HepG2 (cell line): ENCODE measurements at regions not wholly inside any gene's neighbourhood (a gene's known extent, or its start where the extent isn't known, plus 50 kb on each side); places are given as distances from the start of the nearest gene placed in this dataset.

Source experiments
- ATF2 ChIP-seq: sonication (generic); formaldehyde crosslinking; IDR thresholded peaks from 2 replicates; pipeline ENCODE4 v1.4.0; 2020; ENCODE audit warnings: missing genetic modification reagents
- EED ChIP-seq: sonication (generic); formaldehyde crosslinking; IDR thresholded peaks from 2 replicates; pipeline ENCODE4 v1.5.0; 2020; ENCODE audit warnings: mild to moderate bottlenecking, missing genetic modification reagents
- ISL2 ChIP-seq: sonication (generic); formaldehyde crosslinking; IDR thresholded peaks from 2 replicates; pipeline ENCODE4 v1.5.0; 2020; ENCODE audit warnings: missing genetic modification reagents
- MAF1 ChIP-seq: sonication (generic); formaldehyde crosslinking; IDR thresholded peaks from 2 replicates; pipeline ENCODE4 v1.5.0; 2020; ENCODE audit warnings: missing genetic modification reagents, borderline replicate concordance
- RERE ChIP-seq: IDR thresholded peaks from 2 replicates; pipeline ENCODE4 v1.6.1; 2016; ENCODE audit warnings: low read depth, missing genetic modification reagents, missing compliant biosample characterization
- TARDBP ChIP-seq: sonication (generic); formaldehyde crosslinking; IDR thresholded peaks from 2 replicates; pipeline ENCODE4 v1.8.0; 2022; ENCODE audit warnings: mild to moderate bottlenecking, missing genetic modification reagents
- ZBTB2 ChIP-seq: sonication (generic); formaldehyde crosslinking; IDR thresholded peaks from 2 replicates; pipeline ENCODE4 v1.8.0; 2022; ENCODE audit warnings: low read depth, missing genetic modification reagents
- ZBTB38 ChIP-seq: sonication (generic); formaldehyde crosslinking; IDR thresholded peaks from 2 replicates; pipeline ENCODE4 v1.5.1; 2020; ENCODE audit warnings: mild to moderate bottlenecking, missing genetic modification reagents
- ZFP36L2 ChIP-seq: sonication (generic); formaldehyde crosslinking; IDR thresholded peaks from 2 replicates; pipeline ENCODE4 v1.4.0; 2020; ENCODE audit warnings: missing genetic modification reagents
- ZNF280D ChIP-seq: sonication (generic); formaldehyde crosslinking; IDR thresholded peaks from 2 replicates; pipeline ENCODE4 v1.5.1; 2020; ENCODE audit warnings: mild to moderate bottlenecking, missing genetic modification reagents
- ZNF414 ChIP-seq: sonication (generic); formaldehyde crosslinking; IDR thresholded peaks from 2 replicates; pipeline ENCODE4 v1.5.0; 2020; ENCODE audit warnings: missing genetic modification reagents
- ZNF747 ChIP-seq: sonication (generic); formaldehyde crosslinking; IDR thresholded peaks from 2 replicates; pipeline ENCODE4 v1.8.1; 2023; ENCODE audit warnings: missing genetic modification reagents, mild to moderate bottlenecking, borderline replicate concordance
- ZNF770 ChIP-seq: sonication (generic); formaldehyde crosslinking; IDR thresholded peaks from 2 replicates; pipeline ENCODE4 v1.5.0; 2020; ENCODE audit warnings: mild to moderate bottlenecking, missing genetic modification reagents
- ZNF83 ChIP-seq: sonication (generic); formaldehyde crosslinking; IDR thresholded peaks from 2 replicates; pipeline ENCODE4 v1.4.0; 2020; ENCODE audit warnings: missing genetic modification reagents, mild to moderate bottlenecking, borderline replicate concordance

- peak; percentile 58; the same call in 1 of the 2 replicates for TF ChIP-seq ZNF280D (CRISPR knock-in tag)
- TF ChIP-seq MAF1 (CRISPR knock-in tag), result no peak
- TF ChIP-seq TARDBP (CRISPR knock-in tag), result no peak
- TF ChIP-seq ZBTB2, result no peak
- TF ChIP-seq RERE (CRISPR knock-in tag), result peak; percentile 34; the same call in 1 of the 2 replicates
- no peak for TF ChIP-seq ZNF83 (CRISPR knock-in tag)
- no peak for TF ChIP-seq ZNF747 (CRISPR knock-in tag)
- TF ChIP-seq ZNF770 (CRISPR knock-in tag), result peak; percentile 49; the same call in 1 of the 2 replicates
- no peak for TF ChIP-seq ZBTB38 (CRISPR knock-in tag)
- TF ChIP-seq ZFP36L2 (CRISPR knock-in tag), result no peak
- peak; percentile 72 for TF ChIP-seq ISL2 (CRISPR knock-in tag)
- peak; percentile 75; the same call in 1 of the 2 replicates for TF ChIP-seq ZNF414
- TF ChIP-seq EED, result no peak
- TF ChIP-seq ATF2 (CRISPR knock-in tag), result peak; percentile 63; the same call in 1 of the 2 replicates
Measured at GRCh38 chr14:54047645-54048308, 91.2 kb upstream of the BMP4 start (continued).
